GM21717 (cell line): ENCODE measurements at regions not wholly inside any gene's neighbourhood (a gene's known extent, or its start where the extent isn't known, plus 50 kb on each side); places are given as distances from the start of the nearest gene placed in this dataset.
"Not testable (repeated sequence)": the region's sequence is repeated elsewhere in the genome, so short reads cannot be mapped to it uniquely, and the experiment has no call there.

Experiments used
- ATAC-seq: cut with Tn5 transposase; IDR thresholded peaks from one replicate; pipeline ENCODE4 v1.9.1; 2021; ENCODE audit warnings: mild to moderate bottlenecking, moderate library complexity; ENCODE audit not compliant: unreplicated experiment

GRCh38 chr14:39664646-39665045, 232.4 kb upstream of the FBXO33 start:
- no peak for ATAC-seq

GRCh38 chr14:39641224-39641623, 209.0 kb upstream of the FBXO33 start:
- ATAC-seq, result no peak

- ATAC-seq, result not testable (repeated sequence)
Observed at GRCh38 chr14:39639009-39639408, 206.8 kb upstream of the FBXO33 start.

DNA sequence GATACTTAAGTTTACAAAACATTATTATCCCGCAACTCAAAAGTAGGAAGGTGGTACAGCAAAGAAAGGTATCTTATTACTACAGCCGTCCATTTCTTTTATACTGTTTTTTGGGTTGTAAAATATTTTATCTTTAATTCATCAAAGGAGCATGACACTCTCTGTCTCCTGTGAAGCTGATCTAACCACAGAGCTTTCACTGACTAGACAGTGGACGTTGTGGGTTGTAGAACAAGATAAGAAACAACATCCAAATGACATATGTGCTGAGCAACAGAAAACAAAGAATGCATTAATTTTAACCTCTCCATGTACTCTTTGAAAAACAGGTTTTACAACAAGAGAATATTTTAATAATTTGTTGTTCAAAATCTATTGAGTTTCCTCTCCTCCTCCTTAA, 195.9 kb upstream of the FBXO33 start:
- no peak for ATAC-seq

GRCh38 chr14:39626589-39627576, 194.7 kb upstream of the FBXO33 start:
- no peak for ATAC-seq

- ATAC-seq, result no peak
Observed at GRCh38 chr14:39621678-39622077, 189.4 kb upstream of the FBXO33 start.

DNA sequence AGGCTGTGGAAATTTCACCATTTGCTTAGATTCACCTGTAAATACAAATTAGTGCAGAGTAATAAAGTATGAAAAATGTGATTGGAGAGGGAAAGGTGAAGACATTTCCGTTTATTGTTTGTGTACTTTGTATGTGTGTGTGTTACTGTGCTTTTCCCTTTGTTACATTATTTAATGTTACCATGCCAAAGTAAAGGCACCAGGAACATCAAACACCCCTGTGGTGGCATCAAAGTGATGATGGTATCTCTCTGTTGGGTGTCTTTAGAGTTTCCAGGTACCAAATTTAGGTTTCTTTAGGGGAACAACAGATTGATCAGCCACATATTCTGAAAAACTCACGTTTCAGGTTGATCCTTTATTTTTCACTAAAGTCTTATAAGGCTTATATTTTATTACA, 189.0 kb upstream of the FBXO33 start:
- ATAC-seq, result no peak

- no peak for ATAC-seq
Observed at GRCh38 chr14:39617537-39617936, 185.3 kb upstream of the FBXO33 start.

- ATAC-seq, result no peak
Observed at GRCh38 chr14:39615352-39615751, 183.1 kb upstream of the FBXO33 start.

DNA sequence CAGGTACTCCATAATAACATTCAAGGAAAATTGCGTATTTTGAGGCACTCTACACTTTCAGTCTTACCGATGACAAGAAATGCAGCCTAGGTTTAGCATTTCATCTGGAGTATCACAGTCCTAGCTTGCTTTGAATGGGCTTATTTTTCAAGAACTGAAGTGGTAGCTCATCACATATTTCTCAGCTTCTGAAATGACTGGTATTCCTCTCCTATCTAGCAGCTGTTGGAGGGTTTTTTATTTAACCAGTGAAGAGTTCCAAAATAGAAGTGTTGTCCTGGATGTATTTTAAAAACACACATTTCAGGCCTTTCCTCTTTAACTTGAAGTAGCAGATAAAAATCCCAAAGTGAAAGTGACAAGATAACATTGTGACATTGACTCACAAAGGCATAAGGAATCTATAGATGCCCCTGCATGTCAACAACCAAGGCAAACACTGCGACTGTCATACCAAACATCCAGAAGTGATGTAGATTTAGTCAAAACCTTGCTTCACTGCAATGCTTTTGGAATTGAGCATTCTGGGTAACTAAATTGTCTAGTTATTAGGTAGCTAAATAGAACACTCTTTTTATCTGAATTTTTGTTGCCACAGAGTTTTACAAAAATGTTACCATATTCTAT, 182.2 kb upstream of the FBXO33 start:
- no peak for ATAC-seq

DNA sequence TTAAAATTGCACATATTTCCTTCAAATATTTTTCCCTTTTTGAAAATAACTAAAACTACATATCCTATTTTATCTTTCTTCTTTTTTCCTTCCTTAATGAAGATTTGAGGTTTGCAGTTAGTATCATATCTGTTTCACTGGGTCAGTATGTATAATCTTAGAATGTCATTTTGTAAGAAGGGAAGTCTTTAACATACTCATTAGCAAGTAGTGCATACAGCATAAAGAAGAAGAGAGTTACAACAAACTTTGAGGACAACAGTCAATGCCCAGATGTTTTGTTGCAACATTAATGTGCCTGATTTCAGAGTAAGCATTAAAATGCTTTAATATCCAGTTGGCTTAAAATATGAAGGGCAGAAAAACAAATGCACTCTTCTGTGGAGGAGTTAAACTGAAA, 176.9 kb upstream of the FBXO33 start:
- ATAC-seq, result no peak

GRCh38 chr14:39607978-39608377, 175.7 kb upstream of the FBXO33 start:
- no peak for ATAC-seq

DNA sequence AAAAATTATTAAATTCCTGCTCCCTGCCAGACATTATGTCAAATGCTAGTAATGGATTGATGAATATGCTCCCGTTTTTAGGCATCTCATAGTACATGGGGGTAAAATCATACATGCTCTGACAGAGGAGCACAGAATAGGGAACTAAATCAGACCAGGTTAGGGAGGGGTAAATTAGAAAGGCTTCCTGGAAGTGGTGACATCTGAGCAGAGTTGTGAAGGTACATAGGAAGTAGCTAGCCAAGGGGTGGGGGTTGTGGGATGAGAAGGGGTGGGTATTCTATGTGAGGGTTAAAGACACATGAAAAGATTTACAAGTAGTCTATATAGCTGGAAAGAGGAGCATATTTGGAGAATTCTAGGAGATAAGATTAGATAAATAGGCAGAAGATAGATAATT, 171.7 kb upstream of the FBXO33 start:
- ATAC-seq, result no peak

DNA sequence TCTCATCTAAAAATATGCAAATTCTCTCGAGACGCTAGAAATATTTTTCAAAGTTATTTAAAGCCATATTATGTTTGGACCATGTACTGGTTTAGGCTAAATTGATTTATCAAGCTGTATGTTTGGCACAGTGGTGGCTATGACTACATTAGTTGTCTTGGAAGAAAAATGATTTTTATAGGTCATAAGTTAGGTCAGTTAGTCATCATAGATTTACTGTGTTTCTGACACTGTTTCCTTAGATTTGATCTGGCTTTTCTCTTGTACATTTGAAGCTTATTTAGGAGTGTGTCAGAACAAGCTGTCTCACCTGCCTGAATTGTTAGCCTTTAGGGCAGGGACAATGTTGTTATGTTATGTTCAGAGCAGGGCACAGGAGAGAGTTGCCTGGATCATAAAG, 161.1 kb upstream of the FBXO33 start:
- no peak for ATAC-seq

- no peak for ATAC-seq
Observed at GRCh38 chr14:39592116-39592789, 160.0 kb upstream of the FBXO33 start.

- not testable (repeated sequence) for ATAC-seq
Observed at GRCh38 chr14:39589882-39590281, 157.6 kb upstream of the FBXO33 start.

DNA sequence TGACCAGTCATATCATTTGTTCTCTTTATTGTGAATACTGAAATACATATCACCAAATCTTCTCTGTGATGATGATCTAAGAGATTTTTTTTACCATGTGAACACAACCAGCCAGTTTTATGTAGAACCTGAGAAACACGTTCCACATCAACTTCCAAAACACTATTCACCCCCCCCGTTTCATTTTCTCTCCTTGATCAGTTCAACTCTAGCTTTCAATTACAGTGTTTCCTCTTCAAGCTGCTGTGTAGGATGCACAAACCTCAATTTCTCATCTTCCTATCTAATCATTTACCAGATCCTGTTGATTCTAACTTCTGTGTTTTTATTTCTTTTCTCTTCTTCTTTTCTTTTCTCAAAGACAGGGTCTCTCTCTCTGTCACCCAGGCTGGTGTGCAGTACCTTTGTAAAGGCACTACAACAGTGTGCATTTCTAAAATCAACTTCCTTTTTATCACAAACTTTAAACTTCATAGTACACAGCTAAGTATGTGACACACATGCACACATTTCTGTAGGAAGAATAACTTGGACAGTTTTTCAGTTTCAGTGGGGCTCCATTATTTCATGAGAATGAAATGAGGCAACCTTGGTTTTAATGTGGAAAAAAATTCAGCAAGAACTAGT, 149.9 kb upstream of the FBXO33 start:
- ATAC-seq, result no peak

DNA sequence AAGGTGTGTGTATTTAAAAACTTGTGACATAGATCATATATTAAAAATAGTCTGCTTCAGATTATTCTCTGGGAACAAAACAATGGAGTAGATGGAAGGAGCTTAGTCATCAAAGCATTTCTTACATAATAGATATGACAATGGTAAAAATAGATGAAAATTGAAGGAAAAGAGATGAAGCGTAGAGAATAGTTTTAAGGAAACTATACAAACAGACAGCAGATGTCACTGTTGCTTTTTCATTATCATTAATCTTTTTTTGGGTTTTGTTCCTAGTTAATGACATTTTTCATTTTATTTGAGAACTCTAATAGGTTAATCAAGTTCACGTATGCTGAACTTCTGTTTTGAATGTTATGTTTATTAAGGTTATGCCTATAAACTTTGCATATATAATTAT, 149.2 kb upstream of the FBXO33 start:
- ATAC-seq, result no peak

DNA sequence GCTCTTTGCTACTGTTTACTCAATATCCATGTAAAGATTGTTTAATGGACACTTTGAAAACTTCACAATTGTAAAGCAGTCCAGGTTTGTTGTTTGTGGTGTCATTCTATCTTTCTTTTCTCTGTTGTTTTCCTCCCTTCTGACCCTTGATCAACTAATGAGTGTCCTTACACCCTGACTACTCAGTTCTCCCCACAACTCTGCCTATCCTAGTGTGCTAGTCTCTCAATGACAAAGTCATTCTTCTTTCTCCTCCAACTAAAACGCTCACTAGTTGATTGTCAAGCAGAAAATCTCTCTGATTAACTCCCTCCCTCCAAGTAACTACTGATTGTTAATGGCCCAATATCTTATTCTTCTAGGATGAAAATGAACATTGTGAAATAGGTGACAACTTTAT, 148.5 kb upstream of the FBXO33 start:
- no peak for ATAC-seq

DNA sequence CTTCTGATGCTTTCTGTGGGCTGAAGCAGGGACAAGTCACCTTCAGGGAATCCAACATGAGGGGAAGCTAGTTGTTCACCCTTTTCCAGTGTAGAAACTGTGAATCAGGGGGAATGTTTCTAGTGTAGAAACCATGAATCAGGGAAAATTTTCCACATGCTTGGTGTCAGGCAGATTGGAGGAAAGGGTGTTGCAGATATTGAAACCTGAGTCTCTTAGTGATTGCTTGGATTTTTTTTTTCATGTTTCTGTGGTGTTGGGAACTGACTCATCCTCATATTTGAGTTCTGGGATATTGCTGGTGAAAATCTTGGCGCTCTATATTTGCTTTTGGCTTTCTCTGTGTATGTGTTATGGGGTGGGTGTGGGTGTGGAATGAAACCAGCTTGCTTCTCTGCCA, 144.5 kb upstream of the FBXO33 start:
- ATAC-seq, result no peak

DNA sequence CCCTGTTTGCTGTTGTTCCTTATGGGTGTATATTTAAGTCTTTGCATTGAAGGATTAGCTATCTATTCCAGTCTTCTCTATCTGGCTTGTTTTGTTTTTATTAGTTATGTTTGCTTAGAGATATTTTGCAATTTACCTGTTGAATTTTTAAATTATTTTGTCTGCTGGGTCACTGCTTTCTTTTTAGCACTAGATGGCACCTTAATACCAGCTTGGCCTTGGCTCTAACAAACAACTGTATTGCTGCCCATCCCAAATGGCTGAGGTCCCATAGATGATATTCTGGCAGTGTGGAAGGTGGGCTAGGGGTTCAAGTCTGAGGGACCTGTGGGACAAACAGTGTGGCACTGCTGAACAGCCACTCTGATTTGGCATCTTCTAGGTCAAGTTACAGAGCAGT, 144.0 kb upstream of the FBXO33 start:
- no peak for ATAC-seq
